ENCODE measurements at regions not wholly inside any gene's neighbourhood (a gene's known extent, or its start where the extent isn't known, plus 50 kb on each side); places are given as distances from the start of the nearest gene placed in this dataset.

- TF ChIP-seq ZNF462 (CRISPR knock-in tag; IDR thresholded peaks at IDR 0.05) (no peak), EZH2phosphoT487 (IDR thresholded peaks at IDR 0.05; ENCODE audit: unreplicated experiment) (no peak)
Observed at GRCh38 chr10:29183301-29183945, 105.4 kb upstream of the LYZL1 start (continued).

GRCh38 chr10:29184205-29185000 is 104.5 kb upstream of the LYZL1 start:
- peaks cover 6% of the 10 kb centered on the region; the same call in 2 of the 3 replicates for H3K4me1 Mint-ChIP-seq
- Histone ChIP-seq H3K27me3 (ENCODE audit: insufficient read depth) (no peaks in the 10 kb centered on the region), H3K4me3 (no peak overlapping the region), H3K9me2 (ENCODE audit: insufficient read depth) (no peaks in the 10 kb centered on the region; the same call in 1 of the 2 replicates), H3K79me2 (replicated peaks; ENCODE audit: insufficient read depth) (no peaks in the 10 kb centered on the region), H3K4me1 (ENCODE audit: insufficient read depth) (no peaks in the 10 kb centered on the region), H3F3A (replicated peaks; ENCODE audit: low read depth) (no peaks in the 10 kb centered on the region), H4K20me1 (replicated peaks; ENCODE audit: insufficient read depth) (no peaks in the 10 kb centered on the region), H2AFZ (no peak overlapping the region), H3K4me2 (no peak overlapping the region), H3K27ac (ENCODE audit: low read depth) (no peak overlapping the region), H3K36me3 (ENCODE audit: insufficient read depth) (no peaks in the 10 kb centered on the region)
- no peak overlapping the region for H3K27ac Mint-ChIP-seq
- DNase-seq (ENCODE audit: low spot score) (no peak), ATAC-seq (no peak)
- no peak overlapping the region for H3K4me3 Mint-ChIP-seq
- H3K36me3 Mint-ChIP-seq (ENCODE audit: low read depth), result no peaks in the 10 kb centered on the region
- H3K27me3 Mint-ChIP-seq (ENCODE audit: insufficient read depth, low read depth, poor library complexity), result peaks cover 5% of the 10 kb centered on the region
- no peaks in the 10 kb centered on the region for H3K9me3 Mint-ChIP-seq
- TF ChIP-seq NANOG (IDR thresholded peaks at IDR 0.05; ENCODE audit: borderline replicate concordance), result no peak
- no peak for TF ChIP-seq CTCF (conservative IDR thresholded peaks at IDR 0.05; ENCODE audit: low read depth in 2 of 2)
- no peak for TF ChIP-seq JUNB (IDR thresholded peaks at IDR 0.05; ENCODE audit: unreplicated experiment)
- TF ChIP-seq ETS1 (IDR thresholded peaks at IDR 0.05), result no peak
- no peak for TF ChIP-seq EZH2phosphoT487 (IDR thresholded peaks at IDR 0.05; ENCODE audit: unreplicated experiment)
- no peak for TF ChIP-seq ZNF114 (CRISPR knock-in tag; IDR thresholded peaks at IDR 0.05)
- no peak for TF ChIP-seq ZNF331 (CRISPR knock-in tag; IDR thresholded peaks at IDR 0.05; ENCODE audit: low read depth)
- no peak for TF ChIP-seq EZH2 (IDR thresholded peaks at IDR 0.05; ENCODE audit: low read depth, unreplicated experiment)
- TF ChIP-seq CREB1 (CRISPR knock-in tag; IDR thresholded peaks at IDR 0.05; ENCODE audit: low read depth), result no peak
- no peak for TF ChIP-seq POLR2AphosphoS5 (IDR thresholded peaks at IDR 0.05; ENCODE audit: low read depth)
- TF ChIP-seq STAT1 (IDR thresholded peaks at IDR 0.05; ENCODE audit: unreplicated experiment), result no peak

Data from GM23338 (cell line).